ENCODE measurements at regions not wholly inside any gene's neighbourhood (a gene's known extent, or its start where the extent isn't known, plus 50 kb on each side); places are given as distances from the start of the nearest gene placed in this dataset.
A peak's percentile ranks its signal among the peaks of the same experiment; 100 is the strongest.

- no peaks in the 10 kb centered on the region for H3K9me3 ChIP-seq (ENCODE audit: low read depth, low read length)
- H3K4me2 ChIP-seq (ENCODE audit: insufficient read depth, low read length) = no peak overlapping the region
- no peak overlapping the region for H3K27ac ChIP-seq (ENCODE audit: low read depth, low read length)
- no peaks in the 10 kb centered on the region for H3K79me2 ChIP-seq (ENCODE audit: insufficient read depth, low read length)
- H3K4me1 ChIP-seq (ENCODE audit: insufficient read depth, low read length) = no peaks in the 10 kb centered on the region
- no peaks in the 10 kb centered on the region for H3K27me3 ChIP-seq (ENCODE audit: insufficient read depth, low read length)
- no peak overlapping the region for H3K4me3 ChIP-seq (ENCODE audit: insufficient read depth, low read length)
- H2AFZ ChIP-seq (ENCODE audit: low read length) = no peak overlapping the region
- H4K20me1 ChIP-seq (ENCODE audit: insufficient read depth, low read length) = no peaks in the 10 kb centered on the region
- no peak for DNase-seq (ENCODE audit: insufficient read length, low spot score, missing footprints)
- no peak for TF ChIP-seq CTCF (IDR thresholded peaks at IDR 0.05; ENCODE audit: extremely low read depth, low read depth, low read length)
- no peaks in the 10 kb centered on the region for H3K36me3 ChIP-seq (ENCODE audit: insufficient read depth, low read length)
These were observed 53.5 kb upstream of the MAPK4 start for GRCh38 chr18:50506362-50506761.

DNA sequence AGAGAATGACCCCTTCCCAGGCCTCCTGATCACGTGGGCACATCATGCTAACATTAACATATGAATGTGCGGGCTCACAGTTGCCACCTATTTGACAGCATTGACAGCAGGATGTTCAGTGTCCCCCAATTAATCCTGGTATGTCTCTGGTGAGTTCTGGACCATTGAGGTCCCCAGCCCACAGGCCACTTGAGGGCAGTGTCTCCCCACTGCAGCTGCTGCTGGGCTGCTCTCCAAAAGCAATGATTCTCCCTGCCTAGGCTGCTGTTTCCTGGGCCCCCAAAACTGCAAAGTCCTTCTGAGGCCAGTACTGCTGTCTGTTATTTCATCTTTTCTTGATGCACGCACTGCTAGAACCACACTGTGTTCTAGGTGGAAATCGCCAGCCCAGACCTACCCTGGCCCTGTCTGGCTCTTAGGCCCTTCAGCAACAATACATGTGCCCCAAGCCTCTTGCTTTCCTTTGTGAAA is 52.7 kb upstream of the MAPK4 start:
- Histone ChIP-seq H3K4me3 (ENCODE audit: insufficient read depth, low read length) (no peak overlapping the region), H3K79me2 (ENCODE audit: insufficient read depth, low read length) (no peaks in the 10 kb centered on the region), H3K4me1 (ENCODE audit: insufficient read depth, low read length) (no peaks in the 10 kb centered on the region), H3K4me2 (ENCODE audit: insufficient read depth, low read length) (no peak overlapping the region), H3K9me3 (ENCODE audit: low read depth, low read length) (no peaks in the 10 kb centered on the region), H3K36me3 (ENCODE audit: insufficient read depth, low read length) (no peaks in the 10 kb centered on the region), H2AFZ (ENCODE audit: low read length) (no peak overlapping the region), H4K20me1 (ENCODE audit: insufficient read depth, low read length) (no peaks in the 10 kb centered on the region), H3K27ac (ENCODE audit: low read depth, low read length) (no peak overlapping the region), H3K27me3 (ENCODE audit: insufficient read depth, low read length) (no peaks in the 10 kb centered on the region)
- peak; percentile 53 for TF ChIP-seq CTCF (IDR thresholded peaks at IDR 0.05; ENCODE audit: extremely low read depth, low read depth, low read length)
- no peak for DNase-seq (ENCODE audit: insufficient read length, low spot score, missing footprints)

- TF ChIP-seq CTCF (IDR thresholded peaks at IDR 0.05; ENCODE audit: extremely low read depth, low read depth, low read length) = no peak
- no peak for DNase-seq (ENCODE audit: insufficient read length, low spot score, missing footprints)
- no peaks in the 10 kb centered on the region for H3K36me3 ChIP-seq (ENCODE audit: insufficient read depth, low read length)
- H4K20me1 ChIP-seq (ENCODE audit: insufficient read depth, low read length) = no peaks in the 10 kb centered on the region
- no peaks in the 10 kb centered on the region for H3K9me3 ChIP-seq (ENCODE audit: low read depth, low read length)
- no peak overlapping the region for H3K4me3 ChIP-seq (ENCODE audit: insufficient read depth, low read length)
- no peak overlapping the region for H2AFZ ChIP-seq (ENCODE audit: low read length)
- no peaks in the 10 kb centered on the region for H3K79me2 ChIP-seq (ENCODE audit: insufficient read depth, low read length)
- no peaks in the 10 kb centered on the region for H3K27me3 ChIP-seq (ENCODE audit: insufficient read depth, low read length)
- H3K4me2 ChIP-seq (ENCODE audit: insufficient read depth, low read length) = no peak overlapping the region
- H3K27ac ChIP-seq (ENCODE audit: low read depth, low read length) = no peak overlapping the region
- H3K4me1 ChIP-seq (ENCODE audit: insufficient read depth, low read length) = no peaks in the 10 kb centered on the region
These were observed 51.7 kb upstream of the MAPK4 start for GRCh38 chr18:50508228-50508627.

- no peak overlapping the region for H3K4me3 ChIP-seq (ENCODE audit: insufficient read depth, low read length)
- H3K4me2 ChIP-seq (ENCODE audit: insufficient read depth, low read length) = no peak overlapping the region
- no peak overlapping the region for H2AFZ ChIP-seq (ENCODE audit: low read length)
- H3K27ac ChIP-seq (ENCODE audit: low read depth, low read length) = no peak overlapping the region
- no peak for TF ChIP-seq CTCF (IDR thresholded peaks at IDR 0.05; ENCODE audit: extremely low read depth, low read depth, low read length)
- H4K20me1 ChIP-seq (ENCODE audit: insufficient read depth, low read length) = no peaks in the 10 kb centered on the region
- H3K27me3 ChIP-seq (ENCODE audit: insufficient read depth, low read length) = no peaks in the 10 kb centered on the region
- no peaks in the 10 kb centered on the region for H3K79me2 ChIP-seq (ENCODE audit: insufficient read depth, low read length)
- no peak for DNase-seq (ENCODE audit: insufficient read length, low spot score, missing footprints)
- no peaks in the 10 kb centered on the region for H3K4me1 ChIP-seq (ENCODE audit: insufficient read depth, low read length)
- H3K36me3 ChIP-seq (ENCODE audit: insufficient read depth, low read length) = no peaks in the 10 kb centered on the region
- no peaks in the 10 kb centered on the region for H3K9me3 ChIP-seq (ENCODE audit: low read depth, low read length)
These were observed 50.9 kb upstream of the MAPK4 start for GRCh38 chr18:50509012-50509411.

Data from osteoblast (primary cell).